ENCODE measurements at regions not wholly inside any gene's neighbourhood (a gene's known extent, or its start where the extent isn't known, plus 50 kb on each side); places are given as distances from the start of the nearest gene placed in this dataset.

GRCh38 chr4:17367201-17367600 lies 144.7 kb downstream of the QDPR start:
- Histone ChIP-seq H2AFZ (ENCODE audit: low read length) (no peak overlapping the region), H3K79me2 (ENCODE audit: insufficient read depth, low read length) (no peaks in the 10 kb centered on the region), H4K20me1 (ENCODE audit: insufficient read depth, low read length, poor library complexity, severe bottlenecking) (no peaks in the 10 kb centered on the region), H3K9me2 (replicated peaks; ENCODE audit: low read depth, low read length) (no peaks in the 10 kb centered on the region), H3F3A (ENCODE audit: low read depth) (no peaks in the 10 kb centered on the region), H3K9me3 (ENCODE audit: insufficient read depth, low read depth, low read length) (no peaks in the 10 kb centered on the region), H3K4me3 (ENCODE audit: low read length, poor library complexity, severe bottlenecking) (no peak overlapping the region), H3K36me3 (ENCODE audit: insufficient read depth, low read length) (no peaks in the 10 kb centered on the region), H3K4me1 (ENCODE audit: insufficient read depth, low read length, poor library complexity, severe bottlenecking) (no peaks in the 10 kb centered on the region), H3K9ac (ENCODE audit: low read depth, low read length, poor library complexity, severe bottlenecking) (no peak overlapping the region), H3K4me2 (ENCODE audit: low read depth, low read length, poor library complexity, severe bottlenecking) (no peak overlapping the region), H3K27me3 (ENCODE audit: insufficient read depth, low read length, poor library complexity, severe bottlenecking) (no peaks in the 10 kb centered on the region)
- no peak for TF ChIP-seq EZH2phosphoT487 (IDR thresholded peaks at IDR 0.05; ENCODE audit: borderline replicate concordance)
- TF ChIP-seq CTCF (conservative IDR thresholded peaks at IDR 0.05; ENCODE audit: low read length) = no peak

- H2AFZ ChIP-seq (ENCODE audit: low read length) = no peak overlapping the region
- no peaks in the 10 kb centered on the region for H3F3A ChIP-seq (ENCODE audit: low read depth)
- H3K79me2 ChIP-seq (ENCODE audit: insufficient read depth, low read length) = no peaks in the 10 kb centered on the region
- H3K9ac ChIP-seq (ENCODE audit: low read depth, low read length, poor library complexity, severe bottlenecking) = no peak overlapping the region
- no peak overlapping the region for H3K4me3 ChIP-seq (ENCODE audit: low read length, poor library complexity, severe bottlenecking)
- no peaks in the 10 kb centered on the region for H3K36me3 ChIP-seq (ENCODE audit: insufficient read depth, low read length)
- no peaks in the 10 kb centered on the region for H3K27me3 ChIP-seq (ENCODE audit: insufficient read depth, low read length, poor library complexity, severe bottlenecking)
- no peaks in the 10 kb centered on the region for H4K20me1 ChIP-seq (ENCODE audit: insufficient read depth, low read length, poor library complexity, severe bottlenecking)
- H3K9me3 ChIP-seq (ENCODE audit: insufficient read depth, low read depth, low read length) = no peaks in the 10 kb centered on the region
- H3K4me2 ChIP-seq (ENCODE audit: low read depth, low read length, poor library complexity, severe bottlenecking) = no peak overlapping the region
- no peak for TF ChIP-seq CTCF (conservative IDR thresholded peaks at IDR 0.05; ENCODE audit: low read length)
- TF ChIP-seq EZH2phosphoT487 (IDR thresholded peaks at IDR 0.05; ENCODE audit: borderline replicate concordance) = no peak
- H3K9me2 ChIP-seq (replicated peaks; ENCODE audit: low read depth, low read length) = no peaks in the 10 kb centered on the region
- no peaks in the 10 kb centered on the region for H3K4me1 ChIP-seq (ENCODE audit: insufficient read depth, low read length, poor library complexity, severe bottlenecking)
These were observed 145.4 kb downstream of the QDPR start for GRCh38 chr4:17366496-17366895.

- no peak overlapping the region for H3K4me2 ChIP-seq (ENCODE audit: low read depth, low read length, poor library complexity, severe bottlenecking)
- no peaks in the 10 kb centered on the region for H3K79me2 ChIP-seq (ENCODE audit: insufficient read depth, low read length)
- H3K9me2 ChIP-seq (replicated peaks; ENCODE audit: low read depth, low read length) = no peaks in the 10 kb centered on the region
- no peaks in the 10 kb centered on the region for H3K27me3 ChIP-seq (ENCODE audit: insufficient read depth, low read length, poor library complexity, severe bottlenecking)
- TF ChIP-seq EZH2phosphoT487 (IDR thresholded peaks at IDR 0.05; ENCODE audit: borderline replicate concordance) (no peak), CTCF (conservative IDR thresholded peaks at IDR 0.05; ENCODE audit: low read length) (no peak)
- H3K4me1 ChIP-seq (ENCODE audit: insufficient read depth, low read length, poor library complexity, severe bottlenecking) = no peaks in the 10 kb centered on the region
- no peaks in the 10 kb centered on the region for H3K9me3 ChIP-seq (ENCODE audit: insufficient read depth, low read depth, low read length)
- no peak overlapping the region for H3K4me3 ChIP-seq (ENCODE audit: low read length, poor library complexity, severe bottlenecking)
- no peaks in the 10 kb centered on the region for H3K36me3 ChIP-seq (ENCODE audit: insufficient read depth, low read length)
- H3K9ac ChIP-seq (ENCODE audit: low read depth, low read length, poor library complexity, severe bottlenecking) = no peak overlapping the region
- no peaks in the 10 kb centered on the region for H4K20me1 ChIP-seq (ENCODE audit: insufficient read depth, low read length, poor library complexity, severe bottlenecking)
- no peak overlapping the region for H2AFZ ChIP-seq (ENCODE audit: low read length)
- H3F3A ChIP-seq (ENCODE audit: low read depth) = no peaks in the 10 kb centered on the region
These were observed 149.5 kb downstream of the QDPR start for GRCh38 chr4:17362430-17362829.

All from Loucy (cell line).